ENCODE measurements at regions not wholly inside any gene's neighbourhood (a gene's known extent, or its start where the extent isn't known, plus 50 kb on each side); places are given as distances from the start of the nearest gene placed in this dataset.
"Not testable (repeated sequence)": the region's sequence is repeated elsewhere in the genome, so short reads cannot be mapped to it uniquely, and the experiment has no call there.

- not testable (repeated sequence) for TF ChIP-seq CTCF, POLR2A (IDR thresholded peaks at IDR 0.05)
These were observed 105.2 kb downstream of the ATP6V0E2 start for GRCh38 chr7:149978944-149979343.
